HUES6 (cell line): ENCODE measurements at regions not wholly inside any gene's neighbourhood (a gene's known extent, or its start where the extent isn't known, plus 50 kb on each side); places are given as distances from the start of the nearest gene placed in this dataset.

Source experiments
- H3K27ac ChIP-seq: 2 replicates; pipeline ENCODE4 v1.7.0; 2013; ENCODE audit warnings: low read depth, mild to moderate bottlenecking, low read length, inconsistent platforms
- H3K27me3 ChIP-seq: 2 replicates; pipeline ENCODE4 v1.6.1; 2013; ENCODE audit warnings: low read length; ENCODE audit not compliant: control insufficient read depth, insufficient read depth
- H3K36me3 ChIP-seq: 2 replicates; pipeline ENCODE4 v1.6.1; 2013; ENCODE audit warnings: low read length; ENCODE audit not compliant: control insufficient read depth, insufficient read depth
- H3K4me1 ChIP-seq: 2 replicates; pipeline ENCODE4 v1.6.1; 2013; ENCODE audit warnings: low read length; ENCODE audit not compliant: control insufficient read depth, insufficient read depth
- H3K4me3 ChIP-seq: 2 replicates; pipeline ENCODE4 v1.5.1; 2013; ENCODE audit warnings: low read depth, low read length
- H3K9ac ChIP-seq: one replicate; pipeline ENCODE4 v1.6.1; 2013; ENCODE audit warnings: mild to moderate bottlenecking, low read length
- H3K9me3 ChIP-seq: 2 replicates; pipeline ENCODE4 v1.6.1; 2013; ENCODE audit warnings: low read depth, low read length; ENCODE audit not compliant: control insufficient read depth, insufficient read depth

- Histone ChIP-seq H3K27me3 (no peaks in the 10 kb centered on the region), H3K36me3 (no peaks in the 10 kb centered on the region), H3K27ac (no peak overlapping the region)
Observed at GRCh38 chr3:124605781-124606579, 124.3 kb upstream of the UMPS start.

GRCh38 chr3:124607163-124607562, 123.1 kb upstream of the UMPS start:
- Histone ChIP-seq H3K27me3 (no peaks in the 10 kb centered on the region), H3K4me1 (no peaks in the 10 kb centered on the region; the same call in 1 of the 2 replicates)

More at GRCh38 chr3:124605781-124606579, 124.3 kb upstream of the UMPS start:
- Histone ChIP-seq H3K9me3 (no peaks in the 10 kb centered on the region), H3K4me3 (no peak overlapping the region), H3K4me1 (no peaks in the 10 kb centered on the region), H3K9ac (no peak overlapping the region)

GRCh38 chr3:124609402-124609801, 120.8 kb upstream of the UMPS start:
- Histone ChIP-seq H3K27ac (no peak overlapping the region), H3K9me3 (no peaks in the 10 kb centered on the region), H3K4me3 (no peak overlapping the region), H3K4me1 (no peaks in the 10 kb centered on the region; the same call in 1 of the 2 replicates), H3K9ac (no peak overlapping the region), H3K27me3 (no peaks in the 10 kb centered on the region), H3K36me3 (no peaks in the 10 kb centered on the region)

More at GRCh38 chr3:124607163-124607562, 123.1 kb upstream of the UMPS start:
- H3K9ac ChIP-seq, result no peak overlapping the region
- no peak overlapping the region for H3K27ac ChIP-seq
- H3K9me3 ChIP-seq, result no peaks in the 10 kb centered on the region
- H3K4me3 ChIP-seq, result no peak overlapping the region
- no peaks in the 10 kb centered on the region for H3K36me3 ChIP-seq

- no peak overlapping the region for H3K9ac ChIP-seq
- H3K4me1 ChIP-seq, result no peaks in the 10 kb centered on the region; the same call in 1 of the 2 replicates
- no peaks in the 10 kb centered on the region for H3K36me3 ChIP-seq
- H3K9me3 ChIP-seq, result no peaks in the 10 kb centered on the region
- H3K4me3 ChIP-seq, result no peak overlapping the region
- no peaks in the 10 kb centered on the region for H3K27me3 ChIP-seq
- H3K27ac ChIP-seq, result no peak overlapping the region
Observed at GRCh38 chr3:124610130-124610529, 120.1 kb upstream of the UMPS start.

- H3K36me3 ChIP-seq, result no peaks in the 10 kb centered on the region
- H3K4me3 ChIP-seq, result no peak overlapping the region
- H3K27me3 ChIP-seq, result no peaks in the 10 kb centered on the region
- no peaks in the 10 kb centered on the region; the same call in 1 of the 2 replicates for H3K4me1 ChIP-seq
- H3K9me3 ChIP-seq, result no peaks in the 10 kb centered on the region
- no peak overlapping the region for H3K9ac ChIP-seq
- H3K27ac ChIP-seq, result no peak overlapping the region
Observed at GRCh38 chr3:124611520-124611919, 118.7 kb upstream of the UMPS start.

GRCh38 chr3:124615896-124616543, 114.2 kb upstream of the UMPS start:
- H3K4me1 ChIP-seq, result peaks cover 5% of the 10 kb centered on the region
- H3K36me3 ChIP-seq, result no peaks in the 10 kb centered on the region
- H3K4me3 ChIP-seq, result no peak overlapping the region
- H3K9me3 ChIP-seq, result no peaks in the 10 kb centered on the region
- H3K27me3 ChIP-seq, result no peaks in the 10 kb centered on the region
- no peak overlapping the region for H3K9ac ChIP-seq
- H3K27ac ChIP-seq, result no peak overlapping the region

- Histone ChIP-seq H3K4me3 (no peak overlapping the region), H3K9ac (no peak overlapping the region), H3K27ac (no peak overlapping the region), H3K27me3 (no peaks in the 10 kb centered on the region), H3K9me3 (no peaks in the 10 kb centered on the region), H3K36me3 (no peaks in the 10 kb centered on the region), H3K4me1 (peaks cover 6% of the 10 kb centered on the region)
Observed at GRCh38 chr3:124617177-124617576, 113.1 kb upstream of the UMPS start.

- Histone ChIP-seq H3K9ac (no peak overlapping the region), H3K4me3 (no peak overlapping the region), H3K27ac (peak overlapping the region; percentile 22; the same call in 1 of the 2 replicates), H3K36me3 (no peaks in the 10 kb centered on the region), H3K27me3 (no peaks in the 10 kb centered on the region), H3K4me1 (peaks cover 6% of the 10 kb centered on the region), H3K9me3 (no peaks in the 10 kb centered on the region)
Observed at GRCh38 chr3:124619887-124620599, 110.2 kb upstream of the UMPS start.

GRCh38 chr3:124620600-124621063, 109.6 kb upstream of the UMPS start:
- Histone ChIP-seq H3K4me3 (no peak overlapping the region), H3K27ac (peak overlapping the region; percentile 22; the same call in 1 of the 2 replicates), H3K27me3 (no peaks in the 10 kb centered on the region)

GRCh38 chr3:124621498-124621897, 108.8 kb upstream of the UMPS start:
- H3K4me3 ChIP-seq, result no peak overlapping the region
- H3K27me3 ChIP-seq, result no peaks in the 10 kb centered on the region
- H3K9me3 ChIP-seq, result no peaks in the 10 kb centered on the region
- no peak overlapping the region for H3K27ac ChIP-seq
- no peak overlapping the region for H3K9ac ChIP-seq
- no peaks in the 10 kb centered on the region for H3K36me3 ChIP-seq
- H3K4me1 ChIP-seq, result peaks cover 6% of the 10 kb centered on the region

More at GRCh38 chr3:124620600-124621063, 109.6 kb upstream of the UMPS start:
- Histone ChIP-seq H3K4me1 (peaks cover 6% of the 10 kb centered on the region), H3K9ac (no peak overlapping the region), H3K9me3 (no peaks in the 10 kb centered on the region), H3K36me3 (no peaks in the 10 kb centered on the region)
